ENCODE measurements at regions not wholly inside any gene's neighbourhood (a gene's known extent, or its start where the extent isn't known, plus 50 kb on each side); places are given as distances from the start of the nearest gene placed in this dataset.

GRCh38 chr4:96342790-96343455 lies 503.0 kb downstream of the PDHA2 start:
- H3K9me3 Mint-ChIP-seq, result no peaks in the 10 kb centered on the region
- H3K36me3 Mint-ChIP-seq (ENCODE audit: low read depth), result no peaks in the 10 kb centered on the region
- intact Hi-C loops (cut with micrococcal nuclease), result no loop called here
- no peak for DNase-seq (ENCODE audit: low spot score)
- no peak overlapping the region for H3K27ac Mint-ChIP-seq
- H3K4me1 Mint-ChIP-seq (ENCODE audit: low read depth), result no peaks in the 10 kb centered on the region
- H3K27me3 Mint-ChIP-seq (ENCODE audit: insufficient read depth), result no peaks in the 10 kb centered on the region
- H3K4me3 Mint-ChIP-seq, result no peak overlapping the region

DNA sequence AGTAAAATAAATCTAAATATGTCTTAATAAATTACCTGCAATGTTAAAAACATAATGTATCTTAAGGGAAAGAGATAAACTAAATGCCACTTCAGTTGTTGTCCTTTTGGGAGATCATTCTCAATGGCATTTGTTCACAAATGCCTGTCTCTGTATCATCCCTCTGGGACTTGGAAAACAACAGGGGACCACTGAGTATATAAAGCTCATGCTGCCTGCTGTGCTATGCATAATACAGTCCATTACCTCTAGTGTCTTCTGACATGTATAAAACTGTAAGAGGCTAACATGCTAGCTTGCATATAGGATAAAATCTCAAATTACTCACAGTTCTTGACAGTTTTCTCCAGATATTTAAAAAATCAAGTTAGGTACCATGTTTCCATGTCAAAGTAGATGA lies 503.9 kb downstream of the PDHA2 start:
- intact Hi-C loops (cut with micrococcal nuclease), result no loop called here

GRCh38 chr4:96347582-96347981 lies 507.7 kb downstream of the PDHA2 start:
- no peak for DNase-seq (ENCODE audit: low spot score)
- H3K27me3 Mint-ChIP-seq (ENCODE audit: insufficient read depth), result no peaks in the 10 kb centered on the region
- H3K9me3 Mint-ChIP-seq, result no peaks in the 10 kb centered on the region
- H3K4me1 Mint-ChIP-seq (ENCODE audit: low read depth), result no peaks in the 10 kb centered on the region
- intact Hi-C loops (cut with micrococcal nuclease), result no loop called here
- H3K27ac Mint-ChIP-seq, result no peak overlapping the region
- H3K4me3 Mint-ChIP-seq, result no peak overlapping the region
- no peaks in the 10 kb centered on the region for H3K36me3 Mint-ChIP-seq (ENCODE audit: low read depth)

More for the DNA sequence above, 503.9 kb downstream of the PDHA2 start:
- DNase-seq (ENCODE audit: low spot score), result no peak
- Mint-ChIP-seq H3K4me1 (ENCODE audit: low read depth) (no peaks in the 10 kb centered on the region), H3K9me3 (no peaks in the 10 kb centered on the region), H3K36me3 (ENCODE audit: low read depth) (no peaks in the 10 kb centered on the region), H3K4me3 (no peak overlapping the region), H3K27ac (no peak overlapping the region), H3K27me3 (ENCODE audit: insufficient read depth) (no peaks in the 10 kb centered on the region)

GRCh38 chr4:96352051-96352517 lies 512.2 kb downstream of the PDHA2 start:
- H3K4me3 Mint-ChIP-seq, result no peak overlapping the region
- DNase-seq (ENCODE audit: low spot score), result no peak

GRCh38 chr4:96354036-96354712 lies 514.3 kb downstream of the PDHA2 start:
- H3K9me3 Mint-ChIP-seq, result no peaks in the 10 kb centered on the region
- H3K27ac Mint-ChIP-seq, result no peak overlapping the region
- no peaks in the 10 kb centered on the region for H3K27me3 Mint-ChIP-seq (ENCODE audit: insufficient read depth)
- intact Hi-C loops (cut with micrococcal nuclease), result loop anchor here (5.0 kb wide), 1 partner anchor 1197 kb away; no protein-coding TSS in a partner anchor
- no peaks in the 10 kb centered on the region for H3K4me1 Mint-ChIP-seq (ENCODE audit: low read depth)
- H3K36me3 Mint-ChIP-seq (ENCODE audit: low read depth), result no peaks in the 10 kb centered on the region
- H3K4me3 Mint-ChIP-seq, result no peak overlapping the region
- DNase-seq (ENCODE audit: low spot score), result no peak

More at GRCh38 chr4:96352051-96352517, 512.2 kb downstream of the PDHA2 start:
- intact Hi-C loops (cut with micrococcal nuclease), result loop anchor here (5.0 kb wide), 1 partner anchor 1195 kb away; no protein-coding TSS in a partner anchor
- Mint-ChIP-seq H3K27me3 (ENCODE audit: insufficient read depth) (no peaks in the 10 kb centered on the region), H3K9me3 (no peaks in the 10 kb centered on the region), H3K27ac (no peak overlapping the region), H3K36me3 (ENCODE audit: low read depth) (no peaks in the 10 kb centered on the region), H3K4me1 (ENCODE audit: low read depth) (no peaks in the 10 kb centered on the region)

GRCh38 chr4:96355414-96355813 lies 515.5 kb downstream of the PDHA2 start:
- H3K9me3 Mint-ChIP-seq, result no peaks in the 10 kb centered on the region
- DNase-seq (ENCODE audit: low spot score), result no peak
- H3K36me3 Mint-ChIP-seq (ENCODE audit: low read depth), result no peaks in the 10 kb centered on the region
- intact Hi-C loops (cut with micrococcal nuclease), result no loop called here
- H3K27me3 Mint-ChIP-seq (ENCODE audit: insufficient read depth), result no peaks in the 10 kb centered on the region
- no peaks in the 10 kb centered on the region for H3K4me1 Mint-ChIP-seq (ENCODE audit: low read depth)
- H3K27ac Mint-ChIP-seq, result no peak overlapping the region
- H3K4me3 Mint-ChIP-seq, result no peak overlapping the region

GRCh38 chr4:96356591-96357370 lies 516.9 kb downstream of the PDHA2 start:
- DNase-seq (ENCODE audit: low spot score), result no peak
- intact Hi-C loops (cut with micrococcal nuclease), result no loop called here
- no peak overlapping the region for H3K27ac Mint-ChIP-seq
- H3K4me3 Mint-ChIP-seq, result no peak overlapping the region
- H3K36me3 Mint-ChIP-seq (ENCODE audit: low read depth), result no peaks in the 10 kb centered on the region
- H3K27me3 Mint-ChIP-seq (ENCODE audit: insufficient read depth), result no peaks in the 10 kb centered on the region
- no peaks in the 10 kb centered on the region for H3K9me3 Mint-ChIP-seq
- no peaks in the 10 kb centered on the region for H3K4me1 Mint-ChIP-seq (ENCODE audit: low read depth)

GRCh38 chr4:96366632-96367031 lies 526.7 kb downstream of the PDHA2 start:
- H3K27me3 Mint-ChIP-seq (ENCODE audit: insufficient read depth), result no peaks in the 10 kb centered on the region
- no peaks in the 10 kb centered on the region for H3K9me3 Mint-ChIP-seq

DNA sequence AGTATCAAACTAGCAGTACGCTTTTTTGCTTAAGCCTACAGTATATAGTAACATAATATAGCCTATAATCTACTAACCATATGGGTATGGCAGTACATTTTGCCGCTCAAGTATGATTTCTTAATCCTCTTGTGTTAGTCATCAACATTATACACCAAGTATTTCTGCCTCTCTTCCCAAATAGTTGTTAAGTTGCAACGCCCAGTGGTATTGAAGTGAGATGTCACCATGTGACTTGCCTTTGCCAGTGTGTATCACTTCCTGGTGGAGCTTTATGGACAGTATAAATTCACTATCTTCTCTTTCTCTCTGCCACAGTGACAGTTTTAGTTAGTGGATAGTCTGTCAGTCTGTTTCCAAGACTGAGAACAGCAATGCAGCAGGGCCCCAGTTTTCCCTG lies 535.5 kb downstream of the PDHA2 start:
- Mint-ChIP-seq H3K9me3 (no peaks in the 10 kb centered on the region), H3K4me1 (ENCODE audit: low read depth) (no peaks in the 10 kb centered on the region), H3K4me3 (no peak overlapping the region), H3K27ac (no peak overlapping the region), H3K27me3 (ENCODE audit: insufficient read depth) (no peaks in the 10 kb centered on the region), H3K36me3 (ENCODE audit: low read depth) (no peaks in the 10 kb centered on the region)
- intact Hi-C loops (cut with micrococcal nuclease), result no loop called here
- no peak for DNase-seq (ENCODE audit: low spot score)

More at GRCh38 chr4:96366632-96367031, 526.7 kb downstream of the PDHA2 start:
- Mint-ChIP-seq H3K4me1 (ENCODE audit: low read depth) (no peaks in the 10 kb centered on the region), H3K4me3 (no peak overlapping the region), H3K27ac (no peak overlapping the region), H3K36me3 (ENCODE audit: low read depth) (no peaks in the 10 kb centered on the region)
- DNase-seq (ENCODE audit: low spot score), result no peak
- intact Hi-C loops (cut with micrococcal nuclease), result no loop called here

DNA sequence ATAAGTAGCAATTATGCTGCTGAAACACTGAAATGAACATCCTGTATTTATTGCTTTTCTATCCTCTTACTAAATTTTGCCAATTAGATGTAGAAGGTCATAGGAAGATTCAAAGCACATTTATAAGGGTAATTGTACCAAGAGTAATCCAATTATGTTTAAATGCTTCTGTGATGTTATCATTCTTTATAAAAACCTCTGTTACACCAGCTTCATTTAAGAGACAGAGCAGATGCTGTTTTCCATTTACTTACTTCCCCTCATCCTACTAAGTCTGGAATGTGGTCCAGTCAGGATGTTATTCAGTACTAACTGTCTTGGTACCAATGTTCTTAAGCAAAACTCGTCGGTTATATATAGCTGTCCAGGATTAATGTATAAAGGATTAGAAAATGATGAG lies 539.6 kb downstream of the PDHA2 start:
- no peak overlapping the region for H3K27ac Mint-ChIP-seq
- H3K9me3 Mint-ChIP-seq, result no peaks in the 10 kb centered on the region
- no peaks in the 10 kb centered on the region for H3K27me3 Mint-ChIP-seq (ENCODE audit: insufficient read depth)
- no peaks in the 10 kb centered on the region for H3K4me1 Mint-ChIP-seq (ENCODE audit: low read depth)
- H3K36me3 Mint-ChIP-seq (ENCODE audit: low read depth), result no peaks in the 10 kb centered on the region
- H3K4me3 Mint-ChIP-seq, result no peak overlapping the region
- intact Hi-C loops (cut with micrococcal nuclease), result no loop called here
- DNase-seq (ENCODE audit: low spot score), result no peak

DNA sequence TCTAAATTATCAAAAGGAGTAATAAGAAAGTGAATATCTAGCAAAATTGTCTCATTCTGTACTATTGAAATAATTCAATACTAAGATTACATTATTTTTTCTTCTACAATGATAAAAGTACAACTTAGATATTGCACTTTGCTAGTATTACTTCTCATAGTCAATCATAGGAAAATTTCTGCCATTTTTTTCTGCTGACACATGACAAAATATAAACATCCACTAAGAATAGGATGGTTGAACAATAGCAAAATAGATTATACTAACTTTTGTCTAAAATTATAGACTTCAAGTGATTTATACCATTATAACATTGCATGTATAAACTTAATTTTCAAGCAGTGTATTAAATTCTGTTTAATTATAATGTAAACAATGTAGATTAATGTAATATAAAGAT lies 540.2 kb downstream of the PDHA2 start:
- DNase-seq (ENCODE audit: low spot score), result no peak
- intact Hi-C loops (cut with micrococcal nuclease), result no loop called here
- no peak overlapping the region for H3K4me3 Mint-ChIP-seq
- H3K27ac Mint-ChIP-seq, result no peak overlapping the region
- no peaks in the 10 kb centered on the region for H3K4me1 Mint-ChIP-seq (ENCODE audit: low read depth)
- no peaks in the 10 kb centered on the region for H3K9me3 Mint-ChIP-seq
- no peaks in the 10 kb centered on the region for H3K27me3 Mint-ChIP-seq (ENCODE audit: insufficient read depth)
- no peaks in the 10 kb centered on the region for H3K36me3 Mint-ChIP-seq (ENCODE audit: low read depth)

DNA sequence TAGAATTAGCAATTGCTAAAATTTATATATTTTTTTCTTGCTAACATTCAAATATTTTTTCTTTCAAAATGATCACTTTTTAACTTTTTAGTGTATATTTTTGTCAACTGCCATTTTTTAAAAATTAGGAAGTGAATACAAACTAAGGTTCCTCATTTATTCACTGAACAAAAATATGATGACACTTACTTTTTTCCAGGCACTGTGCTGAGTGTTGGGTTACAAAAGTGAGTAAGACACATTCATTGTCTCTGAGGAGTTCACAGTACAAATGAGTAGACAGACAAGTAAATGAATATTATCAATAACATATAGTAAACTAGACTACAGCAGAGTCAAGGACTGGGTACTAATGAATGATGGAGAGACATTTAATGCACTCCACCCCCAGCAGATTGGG lies 543.5 kb downstream of the PDHA2 start:
- no peak overlapping the region for H3K4me3 Mint-ChIP-seq
- no peaks in the 10 kb centered on the region for H3K4me1 Mint-ChIP-seq (ENCODE audit: low read depth)
- no peak overlapping the region for H3K27ac Mint-ChIP-seq

GRCh38 chr4:96389770-96390169 lies 549.9 kb downstream of the PDHA2 start:
- H3K27me3 Mint-ChIP-seq (ENCODE audit: insufficient read depth), result no peaks in the 10 kb centered on the region
- no peak overlapping the region for H3K27ac Mint-ChIP-seq
- no peaks in the 10 kb centered on the region for H3K36me3 Mint-ChIP-seq (ENCODE audit: low read depth)
- DNase-seq (ENCODE audit: low spot score), result no peak
- peaks cover 4% of the 10 kb centered on the region for H3K9me3 Mint-ChIP-seq
- H3K4me1 Mint-ChIP-seq (ENCODE audit: low read depth), result no peaks in the 10 kb centered on the region
- intact Hi-C loops (cut with micrococcal nuclease), result no loop called here
- H3K4me3 Mint-ChIP-seq, result no peak overlapping the region

More for the DNA sequence above, 543.5 kb downstream of the PDHA2 start:
- H3K36me3 Mint-ChIP-seq (ENCODE audit: low read depth), result no peaks in the 10 kb centered on the region
- H3K9me3 Mint-ChIP-seq, result no peaks in the 10 kb centered on the region
- DNase-seq (ENCODE audit: low spot score), result no peak
- intact Hi-C loops (cut with micrococcal nuclease), result no loop called here
- H3K27me3 Mint-ChIP-seq (ENCODE audit: insufficient read depth), result no peaks in the 10 kb centered on the region
